Stimulated activated CD4-positive, alpha-beta T cell treated with anti-CD3 and anti-CD28 coated beads, Interleukin-1b, Interleukin-23, amount 100 ng/mL, for 4 hours (primary cell): ENCODE measurements at regions not wholly inside any gene's neighbourhood (a gene's known extent, or its start where the extent isn't known, plus 50 kb on each side); places are given as distances from the start of the nearest gene placed in this dataset.

ENCODE experiments used
- DNase-seq, 2 donors: peaks; one replicate each; pipeline ENCODE4 v3.0.0-alpha.2; 2020; ENCODE audit warnings: low read depth in 2 of 2

DNA sequence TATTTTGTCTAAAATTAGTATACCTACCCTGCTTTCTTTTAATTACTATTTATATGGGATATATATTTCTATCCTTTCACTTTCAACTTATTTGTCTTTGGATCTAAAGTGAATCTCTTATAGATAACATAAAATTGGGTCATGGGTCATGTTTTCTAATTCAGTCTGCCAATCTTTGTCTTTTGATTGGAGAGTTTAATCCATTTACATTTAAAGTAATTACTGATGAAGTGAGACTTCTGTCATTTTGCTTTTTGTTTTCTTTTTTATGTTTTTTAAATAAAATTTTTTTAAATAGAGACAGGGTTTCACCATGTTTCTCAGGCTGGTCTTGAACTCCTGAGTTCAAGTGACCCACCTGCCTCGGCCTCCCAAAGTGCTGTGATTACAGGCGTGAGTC lies 50.5 kb upstream of the PRDM1 start:
- no peak for DNase-seq

- DNase-seq, result no peak
Measured at GRCh38 chr6:106033806-106034205, 52.3 kb upstream of the PRDM1 start.

- DNase-seq, result no peak
Measured at GRCh38 chr6:106027758-106028157, 58.4 kb upstream of the PRDM1 start.

GRCh38 chr6:106026748-106027715 lies 59.1 kb upstream of the PRDM1 start:
- DNase-seq, result no peak

GRCh38 chr6:106025655-106026054 lies 60.5 kb upstream of the PRDM1 start:
- no peak for DNase-seq

DNA sequence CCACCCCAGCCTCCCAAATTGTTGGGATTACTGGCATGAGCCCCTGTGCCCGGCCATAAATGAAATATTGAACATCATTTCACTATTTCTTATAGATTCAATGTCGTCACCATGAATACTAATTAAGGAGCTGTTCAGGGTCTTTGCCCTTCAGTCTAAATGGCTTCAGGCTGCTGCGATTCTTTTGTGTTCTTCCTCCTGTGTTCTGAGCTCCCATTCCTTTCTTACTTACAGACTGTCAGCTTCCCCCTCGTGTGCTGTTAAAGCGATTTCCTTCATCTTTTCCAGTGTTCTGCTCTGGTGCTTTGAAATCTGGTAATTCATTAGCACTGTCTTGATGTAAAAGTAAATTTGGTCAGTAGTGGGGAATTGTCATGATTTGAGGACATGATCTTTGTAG lies 63.3 kb upstream of the PRDM1 start:
- no peak for DNase-seq

GRCh38 chr6:106017454-106017853 lies 68.7 kb upstream of the PRDM1 start:
- no peak for DNase-seq

- DNase-seq, result no peak
Measured at GRCh38 chr6:106014955-106015354, 71.2 kb upstream of the PRDM1 start.

- no peak for DNase-seq
Measured at GRCh38 chr6:106011476-106011875, 74.7 kb upstream of the PRDM1 start.

DNA sequence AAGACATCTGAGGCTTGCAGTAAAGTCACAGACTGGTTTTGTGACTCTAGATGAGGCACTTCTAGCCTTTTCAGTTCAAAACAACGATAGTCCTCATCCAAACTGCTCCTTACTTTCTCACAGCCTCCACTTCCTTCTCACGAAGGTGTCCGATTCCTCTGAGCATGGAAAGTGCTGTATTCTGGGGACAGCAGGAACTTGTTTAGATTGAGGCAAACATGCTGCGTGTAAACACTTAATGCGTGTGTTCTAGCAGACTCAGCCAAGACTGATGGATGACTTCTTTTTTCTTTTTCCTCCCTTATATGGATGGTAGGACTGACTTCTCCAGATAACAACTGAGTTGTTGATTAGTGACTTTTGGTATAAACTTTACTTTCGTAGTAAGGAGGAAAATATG lies 80.2 kb upstream of the PRDM1 start:
- DNase-seq, result no peak

DNA sequence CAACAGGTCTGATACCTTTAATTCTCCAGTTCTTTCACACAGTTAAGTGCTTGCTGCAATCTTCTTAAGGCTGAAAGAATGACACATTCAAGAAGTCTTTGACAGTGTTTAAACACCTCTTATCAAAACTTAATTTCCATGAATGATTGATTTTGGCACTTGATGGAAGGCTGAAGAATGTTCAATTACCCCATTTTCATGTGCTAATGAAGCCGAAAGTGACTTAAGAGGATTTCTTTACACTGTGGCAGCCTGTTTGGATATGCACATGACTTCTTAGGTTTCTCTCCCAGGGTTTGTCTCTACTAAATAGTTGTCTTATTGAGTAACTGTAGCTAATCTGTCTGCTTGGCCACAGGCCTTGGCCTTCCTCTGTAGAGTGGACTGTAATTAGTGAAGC lies 81.1 kb upstream of the PRDM1 start:
- DNase-seq, result no peak

DNA sequence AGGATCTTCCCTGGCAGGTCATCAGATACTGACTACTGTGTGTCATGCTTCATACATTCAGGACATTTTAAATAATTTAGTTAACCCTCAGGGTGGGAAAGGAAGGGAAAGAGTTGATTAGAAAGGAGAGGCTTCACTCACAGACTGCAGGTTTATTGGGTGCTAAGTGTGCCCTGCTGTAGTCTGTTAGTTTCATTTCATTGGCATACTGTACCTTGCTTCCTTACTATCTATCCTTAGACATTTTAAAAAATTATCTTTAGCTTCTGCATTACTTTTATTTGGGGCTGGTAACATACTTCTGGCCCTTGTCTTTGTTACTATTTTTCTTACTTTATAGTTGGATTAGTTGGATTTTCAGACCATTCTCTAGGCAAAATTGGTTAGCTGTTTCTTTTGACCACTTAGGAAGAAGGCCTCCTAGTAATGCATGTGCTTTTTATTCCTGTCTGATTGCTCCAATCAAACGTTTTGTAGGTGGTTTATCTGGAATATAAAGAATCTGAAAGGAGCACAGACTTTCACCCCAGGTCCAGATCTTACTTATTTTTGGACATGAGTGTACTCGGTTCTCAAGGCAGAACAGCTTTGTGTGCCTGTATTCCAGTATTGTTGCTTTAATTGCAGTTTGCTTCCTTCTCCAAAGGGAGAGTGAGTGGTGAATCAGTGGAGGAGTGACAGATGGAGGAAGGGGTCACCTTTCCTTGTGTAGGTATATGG lies 82.7 kb upstream of the PRDM1 start:
- no peak for DNase-seq

DNA sequence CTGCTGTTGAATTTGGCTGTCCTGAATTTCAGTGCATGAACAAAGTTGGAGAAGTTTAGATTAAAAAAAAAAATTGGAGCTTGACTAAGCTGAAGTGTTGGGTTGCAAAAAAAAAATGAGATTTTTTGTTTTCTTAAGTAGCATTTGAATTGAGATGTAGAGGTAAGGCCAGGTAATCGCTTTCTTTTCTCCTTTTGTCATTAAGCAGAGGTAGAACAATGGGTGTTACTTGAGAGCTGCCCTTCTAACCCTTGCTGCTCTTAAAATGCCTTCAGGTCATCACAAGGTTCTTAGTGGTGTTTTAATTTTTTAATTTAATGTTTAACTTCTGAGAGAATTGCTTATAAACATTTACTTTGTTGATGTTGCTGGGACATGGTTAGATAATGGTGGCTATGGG lies 84.1 kb upstream of the PRDM1 start:
- no peak for DNase-seq

DNA sequence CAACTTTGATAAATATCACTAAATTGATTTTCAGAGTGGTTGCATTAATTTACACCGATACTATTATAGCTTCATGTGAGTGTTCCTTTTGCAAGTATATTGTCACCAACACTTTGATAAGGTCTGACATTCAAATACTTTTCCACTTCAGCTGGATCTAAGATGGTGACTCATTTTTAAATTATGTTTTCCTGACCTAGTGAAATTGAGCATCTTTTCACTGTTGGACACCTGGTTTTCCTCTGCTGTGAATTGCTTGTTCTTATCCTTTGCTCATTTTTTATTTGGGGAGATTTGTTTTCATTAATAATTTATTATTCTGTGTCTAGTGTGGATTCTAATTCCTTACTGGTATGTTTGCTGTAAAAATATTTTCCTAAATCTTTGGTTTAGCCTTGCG lies 85.2 kb upstream of the PRDM1 start:
- no peak for DNase-seq

DNA sequence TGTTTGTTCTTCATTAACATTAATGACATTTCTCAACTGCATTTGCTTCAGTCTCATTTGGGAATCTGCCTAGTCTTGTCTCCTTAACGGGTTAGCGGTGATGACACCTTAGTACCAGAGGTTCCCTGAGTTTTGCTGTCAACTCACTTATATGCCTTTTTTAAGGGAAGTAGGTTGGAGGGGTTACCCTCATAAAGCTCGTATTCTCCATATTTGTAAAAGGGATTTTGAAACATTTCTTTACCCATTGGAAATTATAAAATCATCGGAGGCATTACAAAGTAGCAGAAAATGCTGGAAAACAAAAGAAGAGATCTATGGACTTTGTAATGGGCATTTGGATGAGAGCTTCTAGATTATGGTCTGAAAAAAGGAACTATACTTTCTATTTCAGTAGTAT lies 88.7 kb upstream of the PRDM1 start:
- DNase-seq, result no peak

DNA sequence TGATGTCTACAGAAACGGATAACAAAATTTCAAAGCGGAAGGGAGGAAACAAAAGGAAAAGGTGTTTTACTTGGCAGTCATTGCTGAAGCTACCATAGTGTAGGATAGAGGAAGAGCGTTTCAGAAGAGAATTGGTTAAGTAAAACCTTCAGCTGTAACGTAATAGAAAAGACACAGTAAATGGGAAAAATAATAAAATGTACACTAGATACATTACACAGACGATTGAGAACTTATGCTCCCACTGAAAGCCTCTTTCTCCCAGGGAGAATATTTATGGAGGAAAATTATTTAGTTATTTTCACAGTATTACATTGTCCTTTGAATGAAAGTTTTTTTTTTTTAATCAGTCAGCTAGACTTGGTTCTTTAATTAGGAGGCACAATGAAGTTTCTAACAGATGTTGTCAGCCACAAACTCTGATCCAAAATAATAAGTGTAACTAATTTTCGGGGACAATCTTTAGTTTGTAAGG lies 90.7 kb upstream of the PRDM1 start:
- no peak for DNase-seq

GRCh38 chr6:105994591-105995390 lies 91.3 kb upstream of the PRDM1 start:
- peak; percentile 45 to 47 for DNase-seq

- DNase-seq, result peak in 1 of 2 donors; percentile 33
Measured at GRCh38 chr6:105994118-105994590, 92.0 kb upstream of the PRDM1 start.

DNA sequence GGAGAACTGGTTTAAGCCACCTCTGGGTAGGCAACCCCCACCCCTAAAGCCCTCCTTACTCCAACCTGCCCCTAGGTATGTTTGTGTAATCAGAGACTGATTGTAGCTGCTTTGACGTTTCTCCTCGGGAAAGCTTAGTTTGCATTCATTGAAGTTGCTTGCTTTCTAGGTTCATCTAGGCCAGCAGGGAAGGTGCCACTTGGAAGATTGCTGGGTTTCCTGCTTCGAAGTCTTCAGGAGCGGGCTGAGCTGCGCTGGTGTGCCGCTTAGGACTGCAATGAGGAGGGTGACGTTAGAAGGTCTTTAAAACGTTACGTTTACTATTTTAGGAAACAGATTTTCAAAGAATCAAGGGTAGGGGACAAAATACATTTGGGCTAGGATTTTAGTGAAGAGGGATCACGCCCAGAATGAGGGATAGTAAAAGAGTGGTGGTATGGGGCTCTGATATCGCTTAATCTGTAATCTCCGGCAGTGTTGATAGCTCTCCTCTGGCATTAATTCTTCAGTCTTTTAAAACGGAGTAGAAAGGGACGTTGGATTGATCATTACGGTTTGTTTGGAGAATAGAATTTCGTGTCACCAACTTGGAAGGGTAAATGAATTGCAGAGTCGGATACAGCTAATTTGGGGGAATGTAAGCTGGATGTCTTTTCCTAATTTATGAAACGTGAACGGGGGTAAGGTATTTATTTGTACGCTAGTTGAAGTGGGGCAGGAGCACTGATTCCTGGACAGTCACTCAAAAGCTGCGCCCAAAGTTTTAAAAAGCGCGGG lies 92.6 kb upstream of the PRDM1 start:
- DNase-seq, result no peak

- DNase-seq, result peak; percentile 82 to 84
Measured at GRCh38 chr6:105992315-105992961, 93.7 kb upstream of the PRDM1 start.
